Activated CD4-positive, alpha-beta T cell treated with anti-CD3 and anti-CD28 coated beads, Interleukin-2, amount 50 U/mL, for 16 hours (primary cell): ENCODE measurements at regions not wholly inside any gene's neighbourhood (a gene's known extent, or its start where the extent isn't known, plus 50 kb on each side); places are given as distances from the start of the nearest gene placed in this dataset.

Experiments used
- DNase-seq: peaks from one replicate; pipeline ENCODE4 v3.0.0-alpha.2; 2020

DNA sequence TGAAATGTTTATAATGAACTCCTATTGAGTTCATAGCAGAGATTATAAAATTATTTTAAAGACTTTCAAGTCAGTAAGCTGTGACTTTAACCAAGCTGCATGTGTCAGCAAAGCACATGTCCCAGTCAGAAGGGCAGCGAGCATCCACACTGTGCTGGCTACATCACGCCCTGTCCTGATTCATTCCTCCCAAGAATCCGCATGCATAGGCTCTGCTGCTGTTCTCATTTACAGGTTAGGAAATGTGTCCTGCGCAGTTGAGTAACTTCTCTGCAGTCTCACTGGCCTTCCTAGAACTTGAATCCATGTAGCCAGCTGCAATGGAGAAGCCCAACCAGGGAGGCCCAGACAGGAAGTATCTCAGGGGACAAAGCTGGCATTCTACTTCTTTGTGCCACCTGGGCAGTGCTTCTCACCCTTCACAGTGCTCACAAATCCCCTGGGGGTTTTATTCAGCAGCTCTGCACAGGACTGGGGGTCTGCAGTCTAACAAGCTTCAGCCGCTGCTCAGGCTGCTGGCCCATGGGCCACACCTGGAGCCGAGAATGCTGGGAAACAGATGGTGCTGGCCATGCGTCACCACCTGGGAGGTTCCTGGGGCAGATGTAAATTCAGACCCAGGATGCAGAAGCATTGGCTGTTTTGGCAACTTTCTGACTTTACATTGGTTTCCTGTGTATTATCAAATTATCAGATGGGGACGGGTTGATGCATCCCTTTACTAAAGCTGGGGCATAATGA is 192.8 kb upstream of the GDF10 start:
- DNase-seq = no peak

DNA sequence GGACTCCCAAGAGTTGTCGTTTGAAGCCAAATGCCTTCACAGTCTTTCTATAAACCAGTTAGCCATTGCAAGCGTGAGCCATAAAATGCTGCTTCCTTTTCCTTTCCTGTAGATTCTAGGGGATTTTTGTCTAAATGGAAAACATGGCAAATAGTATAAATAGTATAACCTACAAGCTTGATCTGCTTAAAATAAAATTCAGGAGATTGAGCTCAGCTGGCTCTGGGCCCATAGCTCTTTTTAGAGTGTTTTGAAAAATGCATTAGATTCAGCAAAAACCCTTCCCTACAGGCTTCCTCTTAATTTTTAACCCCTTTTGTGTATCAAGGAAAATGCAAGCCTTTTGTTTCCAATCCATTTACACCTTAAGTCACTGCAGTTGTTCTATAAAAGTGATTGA is 190.1 kb upstream of the GDF10 start:
- DNase-seq = no peak

DNA sequence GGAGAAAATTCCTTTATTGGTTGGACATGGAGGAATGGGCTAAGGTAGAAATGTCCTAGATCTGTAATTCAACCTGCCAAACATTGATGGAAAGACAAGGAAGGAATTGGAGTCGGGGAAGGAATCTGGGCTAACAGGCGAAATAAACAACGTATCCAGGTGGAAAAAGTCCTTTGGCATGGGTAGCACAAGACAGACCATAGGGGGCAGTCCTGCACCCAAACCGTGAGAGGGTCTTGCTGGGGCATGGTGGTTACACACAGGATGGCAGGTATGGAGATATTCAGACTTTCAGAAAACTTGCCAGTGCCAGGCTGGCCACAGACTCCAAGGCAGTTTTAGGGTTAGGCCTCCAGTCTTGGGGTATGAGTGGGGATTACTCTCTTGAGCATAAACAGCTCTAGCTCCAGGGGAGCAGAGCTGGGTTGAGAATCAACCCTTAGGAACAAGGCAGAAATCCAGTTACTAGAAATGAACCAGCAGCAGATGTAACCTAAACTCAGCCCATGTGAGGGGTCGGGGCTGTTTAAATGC is 188.6 kb upstream of the GDF10 start:
- DNase-seq = no peak

DNA sequence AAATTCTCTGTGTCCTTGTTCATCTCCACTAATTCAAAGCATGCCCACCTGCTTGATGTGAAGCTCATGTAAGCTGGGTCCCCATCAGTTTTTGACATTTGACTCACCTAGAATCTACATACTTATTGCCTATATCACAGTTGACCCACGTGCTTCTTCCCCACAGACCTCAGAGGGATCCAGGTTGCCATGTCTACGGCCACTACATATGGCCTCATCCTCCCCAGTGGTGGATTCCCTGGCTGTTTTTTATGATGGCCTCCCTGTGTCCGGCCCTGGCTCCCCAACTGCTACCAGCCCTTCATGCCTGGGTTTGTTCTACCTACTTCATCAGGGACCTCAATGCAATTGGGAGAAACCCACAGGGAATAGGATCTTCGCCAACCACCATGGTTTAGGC is 187.4 kb upstream of the GDF10 start:
- no peak for DNase-seq

DNA sequence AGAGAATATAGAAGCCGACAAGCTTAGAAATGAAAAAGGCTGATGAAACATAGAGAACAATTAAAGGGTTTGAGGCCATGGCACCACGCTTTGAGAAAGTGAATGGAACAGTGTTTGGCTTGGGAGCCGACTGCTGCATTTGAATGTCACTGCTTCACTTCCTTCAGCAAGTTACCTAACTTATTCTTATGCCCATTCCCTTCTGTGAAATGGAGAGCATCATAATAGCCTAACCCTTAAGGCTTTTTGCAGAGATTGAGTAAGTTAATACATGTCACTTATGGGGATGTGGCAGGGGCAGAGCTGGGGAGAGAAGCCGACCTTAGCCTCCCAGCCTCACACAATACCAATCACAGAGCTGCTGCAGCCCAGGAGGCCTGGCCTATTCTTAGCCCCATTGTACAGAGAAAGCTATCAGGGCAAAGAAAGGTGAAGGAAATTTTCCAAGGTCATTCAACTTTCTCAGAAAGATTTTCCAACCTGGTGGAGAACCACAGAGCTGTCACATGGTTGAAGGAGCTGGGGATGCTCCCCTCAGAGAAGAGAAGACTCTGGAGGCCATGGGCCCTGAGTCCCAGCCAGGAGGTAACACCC is 186.0 kb upstream of the GDF10 start:
- no peak for DNase-seq

DNA sequence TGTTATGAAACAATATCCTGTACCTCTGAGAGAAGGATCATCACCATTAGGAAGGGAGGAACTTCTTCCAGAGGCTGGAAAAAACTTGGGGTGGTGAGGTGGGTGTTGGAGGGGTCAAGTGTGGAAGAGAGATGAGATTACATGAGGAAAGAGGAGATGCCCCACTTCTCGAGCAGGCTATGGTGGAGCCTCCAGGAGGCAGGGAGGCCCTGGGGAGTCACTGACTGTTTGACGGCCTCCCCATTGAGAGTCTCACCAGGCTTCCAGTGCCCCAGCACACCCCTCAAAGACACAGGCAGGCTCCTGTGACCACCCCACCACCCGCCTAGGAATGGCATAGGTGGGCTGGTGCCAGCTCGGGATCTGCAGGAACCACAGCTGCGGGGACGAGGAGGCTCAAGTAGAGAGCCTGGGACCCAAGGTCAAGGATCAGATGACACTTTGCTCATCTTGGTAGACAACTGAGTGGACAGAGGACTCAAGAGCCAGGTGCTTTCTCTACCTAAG is 185.3 kb upstream of the GDF10 start:
- no peak for DNase-seq

DNA sequence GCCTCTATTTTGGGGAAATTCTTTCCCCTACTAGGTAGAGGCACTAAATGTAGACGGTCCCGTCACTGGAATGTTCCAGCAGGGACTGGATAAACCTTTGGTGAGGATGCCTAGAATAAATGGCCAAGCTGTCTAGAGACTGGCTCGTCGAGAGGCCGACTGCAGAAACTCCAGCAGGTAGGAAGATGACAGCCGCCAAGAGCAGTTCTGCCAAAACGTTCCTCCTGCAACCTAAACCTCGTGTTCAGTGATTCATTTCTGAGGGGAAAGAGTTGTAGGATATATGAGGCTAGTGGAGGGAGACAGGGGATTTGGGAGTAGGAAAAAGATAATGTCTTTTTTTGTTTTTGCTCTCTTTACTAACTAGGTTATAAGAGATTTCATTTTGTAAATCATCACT is 184.7 kb upstream of the GDF10 start:
- no peak for DNase-seq

DNA sequence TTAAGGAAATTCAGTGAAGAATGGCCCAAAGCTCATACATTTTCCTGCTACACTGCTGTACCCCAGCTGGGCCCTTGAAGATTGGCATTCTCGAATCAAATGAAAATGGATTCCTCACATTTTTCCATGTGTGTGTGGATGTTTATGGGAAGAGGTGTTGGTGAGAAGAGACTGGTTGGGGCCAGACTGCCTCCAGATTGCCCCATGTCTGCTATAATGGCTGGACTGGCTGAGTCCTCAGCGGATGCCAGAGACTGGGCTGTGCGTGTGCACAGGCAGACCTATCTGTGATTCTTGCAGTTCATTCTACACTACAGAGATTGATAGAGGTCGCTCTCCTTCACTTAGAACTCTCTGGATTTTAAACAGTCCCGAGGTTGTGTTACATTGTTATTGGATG is 183.6 kb upstream of the GDF10 start:
- DNase-seq = no peak

DNA sequence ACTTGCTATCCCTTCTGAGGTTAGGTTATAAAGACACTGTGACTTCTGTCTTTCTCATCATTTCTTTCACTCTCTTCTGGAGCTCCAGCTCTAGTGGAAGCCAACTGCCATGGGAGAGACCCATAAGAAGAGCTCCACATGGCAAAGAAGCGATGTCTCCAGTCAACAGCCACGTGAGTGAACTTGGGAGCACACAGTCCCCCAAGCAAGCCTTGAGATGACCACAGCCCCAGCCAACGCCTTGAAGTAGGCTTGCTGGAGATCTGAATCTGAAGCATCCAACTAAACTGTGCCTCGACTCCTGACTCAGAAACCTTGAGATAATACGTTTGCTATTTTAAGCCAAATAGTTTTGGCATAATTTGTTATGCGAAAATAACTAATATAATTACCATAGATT is 181.7 kb upstream of the GDF10 start:
- no peak for DNase-seq

DNA sequence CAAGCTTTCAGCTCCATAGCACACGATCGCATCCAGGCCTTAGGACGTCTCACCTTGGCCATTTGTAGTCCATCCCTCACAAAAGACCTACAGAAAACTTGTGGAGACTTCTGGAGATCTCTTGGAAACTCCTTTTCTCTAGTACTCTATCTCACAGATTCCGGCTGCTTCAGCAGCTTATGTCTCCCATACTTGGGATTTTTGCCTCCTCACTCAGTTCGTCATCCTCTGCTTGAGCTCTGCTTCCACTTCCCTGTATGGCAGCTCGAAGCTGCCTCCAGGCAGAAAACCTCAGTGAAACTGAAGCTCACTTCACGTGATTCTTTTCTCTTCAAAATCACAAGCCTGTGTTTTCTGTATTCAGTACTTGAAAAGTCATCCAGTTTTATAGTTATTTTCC is 178.7 kb upstream of the GDF10 start:
- DNase-seq = no peak

DNA sequence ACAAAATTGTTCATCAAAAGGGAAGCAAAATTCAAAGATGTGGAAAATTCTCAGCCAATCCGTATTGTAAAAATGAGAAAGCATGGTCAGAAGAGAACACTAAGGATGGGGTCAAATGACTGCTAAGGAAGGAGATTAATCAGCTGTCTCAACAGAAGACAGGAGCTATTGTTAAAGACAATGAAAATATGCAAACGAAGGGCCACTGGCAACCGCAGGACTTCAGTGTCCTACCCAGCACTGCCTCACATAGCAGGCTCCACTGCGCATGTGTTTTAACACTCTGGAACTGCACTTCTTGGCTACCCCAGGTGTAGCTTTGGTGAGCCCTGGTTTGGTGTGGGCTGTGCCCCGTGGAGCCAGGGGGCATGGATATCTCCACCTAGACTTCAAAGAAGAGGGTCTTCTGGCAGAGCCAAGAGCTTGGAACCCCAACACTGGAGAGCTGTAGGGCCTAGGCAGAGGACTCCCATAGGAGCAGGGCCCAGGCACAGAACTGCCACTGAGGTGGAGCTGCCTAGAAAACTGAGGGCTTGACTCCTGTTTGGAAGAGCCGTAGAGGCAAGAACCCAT is 176.2 kb upstream of the GDF10 start:
- DNase-seq = no peak

DNA sequence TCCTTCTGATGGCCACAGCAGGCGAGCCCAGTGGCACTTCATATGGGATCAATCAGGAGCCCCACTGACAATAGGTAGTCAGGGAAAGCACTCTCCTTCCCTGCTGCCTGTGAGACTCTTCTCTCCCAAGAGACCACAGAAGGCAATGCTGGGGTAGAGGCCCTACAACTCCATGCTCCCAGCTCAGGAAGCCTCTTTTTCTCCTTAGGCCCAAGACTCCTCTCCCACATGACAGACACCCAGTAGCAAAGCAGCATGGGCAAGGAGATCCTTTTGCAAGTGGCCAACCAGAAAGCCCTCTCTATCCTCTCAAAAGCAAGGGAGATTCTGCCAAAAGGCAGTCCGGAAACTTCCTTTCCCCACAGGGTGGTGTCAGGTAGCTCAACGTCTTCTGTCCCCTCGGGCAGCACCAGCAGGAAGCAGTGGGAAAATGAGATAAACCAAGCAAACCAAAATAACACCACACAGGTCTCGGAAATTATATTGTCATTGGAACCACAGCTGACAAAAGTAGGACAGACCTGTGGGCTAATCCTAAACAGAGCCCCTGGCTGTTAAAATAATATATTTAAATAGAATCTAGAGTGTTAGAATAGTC is 172.7 kb upstream of the GDF10 start:
- no peak for DNase-seq

DNA sequence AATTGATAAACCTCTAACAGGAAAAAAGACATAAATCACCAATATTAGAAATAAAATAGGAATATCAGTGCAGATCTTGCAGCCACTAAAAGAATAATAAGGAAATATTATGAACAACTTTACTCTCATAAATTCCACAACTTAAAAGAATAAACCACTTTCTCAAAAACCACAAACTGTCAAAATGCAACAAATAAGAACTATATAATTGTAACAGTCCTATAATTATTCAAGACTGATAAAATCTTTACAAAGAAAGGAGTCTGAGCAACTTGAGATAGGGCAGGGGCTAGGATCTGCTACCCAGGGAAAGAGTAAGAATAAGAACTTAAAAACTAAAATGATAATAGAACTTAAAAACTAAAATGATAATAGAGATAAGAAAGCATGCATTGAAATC is 169.5 kb upstream of the GDF10 start:
- DNase-seq = no peak

DNA sequence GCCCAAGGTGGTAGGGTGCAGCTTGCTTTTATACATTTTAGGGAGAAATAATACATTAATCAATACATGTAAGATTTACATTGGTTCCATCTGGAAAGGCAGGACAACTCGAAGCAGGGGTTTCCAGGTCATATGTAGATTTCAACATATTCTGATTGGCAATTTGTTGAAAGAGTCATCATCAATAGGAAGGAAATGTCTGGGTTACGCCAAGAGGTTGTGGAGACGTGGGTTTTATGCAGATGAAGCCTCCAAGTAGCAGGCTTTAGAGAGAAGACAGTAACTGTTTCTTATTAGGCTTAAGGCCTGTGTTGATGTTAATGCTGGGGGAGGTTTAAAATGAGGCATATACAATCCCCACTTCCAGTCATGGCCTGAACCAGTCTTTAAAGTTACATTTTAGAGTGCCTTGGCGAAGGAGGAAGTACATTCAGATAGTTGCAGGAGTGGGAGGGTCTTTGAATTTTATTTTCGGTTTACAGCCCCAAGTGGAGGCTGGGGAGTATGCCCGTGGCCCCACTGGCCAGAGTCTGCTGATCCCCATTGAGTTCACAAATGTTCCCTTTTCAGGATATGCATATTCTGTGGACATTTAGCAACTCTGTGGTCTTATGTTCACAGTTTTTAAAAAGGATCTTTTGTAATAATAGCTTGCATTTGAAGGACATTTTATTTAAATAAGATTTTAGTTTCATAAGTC is 166.0 kb upstream of the GDF10 start:
- DNase-seq = no peak

DNA sequence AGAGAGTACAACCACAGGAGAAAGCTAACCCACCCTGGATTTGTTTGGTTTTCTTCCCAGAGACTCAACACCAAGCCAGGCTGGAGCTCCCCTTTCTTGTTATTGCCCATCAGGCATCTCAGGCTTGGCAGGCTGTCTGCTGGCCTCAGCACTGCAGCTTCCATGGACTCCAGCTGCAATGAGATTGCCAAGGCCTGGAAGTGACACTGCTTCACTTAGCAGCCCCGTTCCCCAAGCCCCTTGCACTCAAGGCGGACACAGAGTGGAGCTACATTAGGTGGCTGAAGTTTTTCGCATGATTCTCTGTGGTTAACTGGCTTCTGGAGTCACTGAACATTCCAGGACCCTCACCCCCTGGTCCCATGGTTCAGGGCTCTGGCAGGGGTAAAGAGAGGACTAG is 163.1 kb upstream of the GDF10 start:
- no peak for DNase-seq

DNA sequence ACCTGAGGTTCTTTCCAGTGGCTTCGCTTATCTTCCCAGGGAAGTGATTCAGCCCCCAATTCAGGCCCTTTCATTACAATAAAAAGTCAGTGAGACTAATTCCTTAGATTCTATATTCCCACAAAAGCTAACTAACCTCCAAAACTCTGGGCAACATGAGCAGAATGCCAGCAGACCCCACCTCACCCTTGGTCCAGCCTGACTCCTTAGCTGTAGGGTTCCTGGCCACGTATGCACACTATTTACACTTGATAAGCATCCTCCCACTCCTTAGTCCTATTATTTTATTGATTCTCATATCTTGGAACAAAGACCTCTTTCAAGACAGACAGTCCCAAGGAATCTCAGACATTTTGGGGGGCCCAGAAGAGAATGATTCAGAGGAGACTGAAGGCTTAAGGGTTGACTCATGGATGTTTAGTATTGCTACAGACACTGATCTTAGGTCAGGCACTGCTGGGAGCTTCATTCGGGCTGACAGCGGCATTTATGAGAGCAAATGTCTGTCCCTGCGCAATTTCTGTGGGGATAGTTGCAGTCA is 162.6 kb upstream of the GDF10 start:
- DNase-seq = no peak

DNA sequence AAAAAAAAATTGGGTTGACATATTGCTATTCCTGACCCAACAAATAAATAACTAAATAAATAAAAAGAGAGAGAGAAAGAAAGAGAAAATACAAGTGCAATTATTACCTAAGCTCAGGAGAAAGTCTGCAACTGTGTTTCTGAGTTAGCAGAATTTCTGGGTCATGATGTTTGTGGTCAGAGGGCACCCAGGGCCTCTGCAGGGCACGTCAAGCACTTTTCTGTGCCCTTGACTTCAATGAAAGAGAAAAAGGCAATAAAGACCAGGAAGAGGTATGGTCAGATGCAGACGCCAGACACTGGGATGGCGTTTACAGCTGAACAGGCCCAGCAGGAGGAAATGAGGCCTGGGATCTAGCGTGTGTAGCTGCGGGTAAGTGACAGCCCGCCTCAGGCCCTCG is 160.9 kb upstream of the GDF10 start:
- DNase-seq = no peak

DNA sequence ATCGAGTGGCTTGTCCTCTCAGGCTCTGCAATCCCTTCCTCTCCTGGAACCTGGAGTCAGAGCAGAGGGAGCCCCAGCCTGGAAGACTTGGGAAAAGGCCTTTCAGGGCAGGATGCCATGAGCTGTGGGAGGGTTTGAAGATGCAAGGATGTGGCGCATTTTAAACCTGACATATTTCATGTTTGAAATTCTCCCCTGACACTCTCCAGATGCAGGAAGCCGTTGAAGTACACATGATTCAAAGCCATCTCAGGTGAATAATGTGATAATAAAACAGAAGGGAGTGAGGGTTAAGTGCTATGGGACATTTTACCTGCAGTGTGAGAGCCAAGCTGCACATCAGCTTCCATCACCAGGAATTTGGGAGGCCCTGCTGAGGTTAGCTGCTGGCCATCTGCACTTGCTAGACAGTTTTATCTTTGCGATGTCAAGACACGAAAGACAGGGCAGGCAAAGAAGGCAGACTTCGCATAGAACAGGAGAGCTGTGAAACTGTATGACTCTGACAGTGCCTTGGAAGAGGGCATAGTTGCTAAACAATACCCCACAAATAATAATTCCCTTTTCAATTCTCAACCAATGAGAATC is 159.1 kb upstream of the GDF10 start:
- no peak for DNase-seq

DNA sequence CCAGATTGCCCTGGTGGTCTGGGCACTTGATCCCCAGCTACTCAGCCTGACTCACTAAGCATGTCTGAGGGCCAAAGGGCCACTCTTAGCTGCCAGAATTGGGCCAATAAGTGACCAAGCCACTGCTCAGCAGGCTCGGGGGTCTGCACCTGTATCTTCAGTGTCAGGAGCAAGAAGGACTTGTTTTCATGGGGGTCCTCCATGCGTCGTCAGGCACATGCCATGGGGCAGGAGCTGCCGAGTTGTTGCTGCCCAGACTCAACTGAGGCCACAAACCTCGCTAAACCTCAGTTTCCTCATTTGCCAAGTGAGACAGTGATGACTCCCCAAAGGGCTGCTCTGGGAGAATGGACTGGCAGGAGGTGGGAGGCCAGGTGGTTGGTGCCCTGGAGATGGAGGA is 158.6 kb upstream of the GDF10 start:
- DNase-seq = no peak

DNA sequence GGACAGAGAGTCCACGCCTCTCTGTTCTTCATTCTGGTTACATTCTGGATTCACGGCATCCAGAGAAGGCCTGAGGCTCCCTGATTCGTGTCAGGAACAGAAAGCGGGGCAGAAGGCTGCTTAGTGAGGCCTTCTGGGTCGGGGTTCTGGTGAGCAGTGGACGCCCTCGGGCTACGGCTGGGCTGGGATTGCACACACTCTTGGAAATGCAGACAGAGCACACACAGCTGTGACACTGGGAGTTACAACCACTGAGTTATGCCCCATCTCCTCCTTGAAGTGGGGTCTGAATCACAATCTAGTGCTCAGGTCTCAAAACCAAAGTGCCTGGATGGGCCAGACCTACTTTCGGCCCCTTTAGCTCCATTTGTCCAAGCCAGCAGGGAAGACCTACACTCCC is 156.9 kb upstream of the GDF10 start:
- DNase-seq = no peak

DNA sequence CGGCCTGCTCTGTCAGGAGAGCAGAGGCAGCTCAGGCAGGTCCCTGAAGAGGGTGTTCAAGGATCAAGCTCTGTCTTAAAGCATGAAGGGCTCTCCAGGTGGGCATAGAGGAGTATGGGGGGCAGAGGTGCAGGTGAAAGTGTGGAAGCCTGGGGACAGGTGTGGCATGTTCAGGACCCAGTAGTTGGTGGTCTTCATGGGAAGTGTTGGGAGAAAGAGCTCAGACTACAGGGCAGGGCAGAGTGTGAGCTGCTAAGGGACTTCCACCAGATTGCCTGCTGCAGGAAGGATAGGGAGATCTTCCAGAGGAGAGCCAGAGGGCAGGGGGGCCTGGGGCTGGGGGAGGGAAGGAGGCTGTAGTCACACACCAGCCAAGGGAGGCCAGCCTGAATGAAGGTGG is 156.5 kb upstream of the GDF10 start:
- no peak for DNase-seq

DNA sequence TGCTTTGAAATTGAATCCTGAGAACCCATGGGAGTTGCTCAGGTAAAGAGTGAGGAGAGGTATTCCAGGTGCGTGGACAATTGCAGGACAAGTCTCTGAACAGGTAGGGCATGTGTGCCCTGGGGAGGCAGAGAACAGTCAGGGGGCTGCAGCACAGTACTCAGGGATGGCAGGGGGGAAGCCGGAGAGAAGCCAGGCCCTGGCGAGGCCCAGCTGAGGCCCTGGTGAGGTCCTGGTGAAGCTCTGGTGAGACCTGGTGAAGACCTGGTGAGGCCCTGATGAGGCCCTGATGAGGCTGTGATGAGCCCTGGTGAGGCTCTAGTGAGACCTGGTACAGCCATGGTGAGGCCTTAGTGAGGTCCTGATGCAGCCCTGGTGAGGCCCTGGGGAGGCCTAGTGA is 155.5 kb upstream of the GDF10 start:
- DNase-seq = no peak
